Endothelial cell of umbilical vein (primary cell): ENCODE measurements at regions not wholly inside any gene's neighbourhood (a gene's known extent, or its start where the extent isn't known, plus 50 kb on each side); places are given as distances from the start of the nearest gene placed in this dataset.

Experiments used
- EZH2 ChIP-seq: IDR thresholded peaks from 2 replicates; pipeline ENCODE4 v1.6.1; 2012; ENCODE audit warnings: borderline replicate concordance, low read depth, mild to moderate bottlenecking, moderate library complexity, low read length, inconsistent platforms; ENCODE audit not compliant: severe bottlenecking
- FOS ChIP-seq: IDR thresholded peaks from 2 replicates; pipeline ENCODE4 v1.6.1; 2011; ENCODE audit warnings: mild to moderate bottlenecking, low read length, moderate library complexity, borderline replicate concordance; ENCODE audit not compliant: insufficient read depth
- POLR2A ChIP-seq: IDR thresholded peaks from 2 replicates; pipeline ENCODE4 v1.6.1; 2012; ENCODE audit warnings: low read depth, mild to moderate bottlenecking, control low read depth, low read length
- POLR2AphosphoS5 ChIP-seq: IDR thresholded peaks from 2 replicates; pipeline ENCODE4 v1.6.1; 2012; ENCODE audit warnings: low read depth, mild to moderate bottlenecking, control low read depth, low read length, moderate library complexity; ENCODE audit not compliant: insufficient read depth
- TF ChIP-seq, protein P1 (sequence below): IDR thresholded peaks from 2 replicates; pipeline ENCODE4 v1.6.1; 2011; ENCODE audit not compliant: insufficient read depth, insufficient read length
- TF ChIP-seq, protein P2 (sequence below), 2 donors: IDR thresholded peaks; 1 replicate in 1 of 2; 2 replicates in 1 of 2; pipeline ENCODE4 v1.5.1; 2011; ENCODE audit warnings: low read length in 2 of 2, mild to moderate bottlenecking in 2 of 2, moderate library complexity in 2 of 2, control low read depth in 1 of 2, inconsistent platforms in 1 of 2, low read depth in 1 of 2; ENCODE audit not compliant: insufficient read depth in 1 of 2; ENCODE audit errors: extremely low read depth in 1 of 2

DNA sequence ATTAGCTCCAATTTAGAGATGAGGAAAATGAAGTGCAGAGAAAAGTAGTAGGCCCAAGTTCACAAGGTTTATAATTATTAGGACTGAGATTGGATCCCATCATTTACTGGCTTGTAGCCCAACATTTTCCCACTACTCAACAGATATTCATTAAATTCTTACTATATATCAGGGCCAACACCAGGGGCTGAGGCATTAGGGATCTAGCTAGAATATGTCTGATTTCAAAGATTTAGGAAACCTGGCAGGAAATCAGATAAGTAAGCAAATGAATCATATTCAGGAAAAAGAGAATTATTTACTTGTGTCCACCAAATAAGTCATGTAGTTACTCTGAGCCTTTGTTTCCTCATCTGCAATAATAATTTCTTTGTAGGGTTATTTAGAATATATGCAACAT, 94.3 kb downstream of the OXGR1 start:
- TF ChIP-seq, protein P1, sequence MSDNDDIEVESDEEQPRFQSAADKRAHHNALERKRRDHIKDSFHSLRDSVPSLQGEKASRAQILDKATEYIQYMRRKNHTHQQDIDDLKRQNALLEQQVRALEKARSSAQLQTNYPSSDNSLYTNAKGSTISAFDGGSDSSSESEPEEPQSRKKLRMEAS, result no peak
- TF ChIP-seq, protein P2, sequence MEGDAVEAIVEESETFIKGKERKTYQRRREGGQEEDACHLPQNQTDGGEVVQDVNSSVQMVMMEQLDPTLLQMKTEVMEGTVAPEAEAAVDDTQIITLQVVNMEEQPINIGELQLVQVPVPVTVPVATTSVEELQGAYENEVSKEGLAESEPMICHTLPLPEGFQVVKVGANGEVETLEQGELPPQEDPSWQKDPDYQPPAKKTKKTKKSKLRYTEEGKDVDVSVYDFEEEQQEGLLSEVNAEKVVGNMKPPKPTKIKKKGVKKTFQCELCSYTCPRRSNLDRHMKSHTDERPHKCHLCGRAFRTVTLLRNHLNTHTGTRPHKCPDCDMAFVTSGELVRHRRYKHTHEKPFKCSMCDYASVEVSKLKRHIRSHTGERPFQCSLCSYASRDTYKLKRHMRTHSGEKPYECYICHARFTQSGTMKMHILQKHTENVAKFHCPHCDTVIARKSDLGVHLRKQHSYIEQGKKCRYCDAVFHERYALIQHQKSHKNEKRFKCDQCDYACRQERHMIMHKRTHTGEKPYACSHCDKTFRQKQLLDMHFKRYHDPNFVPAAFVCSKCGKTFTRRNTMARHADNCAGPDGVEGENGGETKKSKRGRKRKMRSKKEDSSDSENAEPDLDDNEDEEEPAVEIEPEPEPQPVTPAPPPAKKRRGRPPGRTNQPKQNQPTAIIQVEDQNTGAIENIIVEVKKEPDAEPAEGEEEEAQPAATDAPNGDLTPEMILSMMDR (IDR thresholded peaks at IDR 0.05; ENCODE audit: extremely low read depth in 1 of 2, insufficient read depth in 1 of 2, low read depth in 1 of 2, low read length in 2 of 2), result no peak
- no peak for TF ChIP-seq EZH2
- no peak for TF ChIP-seq POLR2A
- no peak for TF ChIP-seq FOS
- TF ChIP-seq POLR2AphosphoS5, result no peak
